Vagina (tissue), 2 donors: ENCODE measurements at regions not wholly inside any gene's neighbourhood (a gene's known extent, or its start where the extent isn't known, plus 50 kb on each side); places are given as distances from the start of the nearest gene placed in this dataset.

ENCODE experiments used
- CTCF ChIP-seq, 3 experiments: fragments of 450-650 bp in 2 of 3; fragments of 200-600 bp in 1 of 3; sonication (generic) in 1 of 3; IDR thresholded peaks; one replicate each; pipeline ENCODE4 v1.5.1; 2017 to 2019; ENCODE audit warnings: antibody characterized with exemption in 3 of 3, mild to moderate bottlenecking in 2 of 3, moderate library complexity in 2 of 3
- POLR2A ChIP-seq, 2 donors: fragments of 450-650 bp; IDR thresholded peaks; one replicate each; pipeline ENCODE4 v1.6.1; 2017; ENCODE audit warnings: antibody characterized with exemption in 2 of 2, mild to moderate bottlenecking in 2 of 2, moderate library complexity in 2 of 2

GRCh38 chr1:81125672-81126071 is 675.1 kb upstream of the ADGRL2 start:
- TF ChIP-seq CTCF (IDR thresholded peaks at IDR 0.05) = no peak
- no peak for TF ChIP-seq POLR2A (IDR thresholded peaks at IDR 0.05)
